ELF-1 (cell line): ENCODE measurements at regions not wholly inside any gene's neighbourhood (a gene's known extent, or its start where the extent isn't known, plus 50 kb on each side); places are given as distances from the start of the nearest gene placed in this dataset.
A peak's percentile ranks its signal among the peaks of the same experiment; 100 is the strongest.
"Not testable (repeated sequence)": the region's sequence is repeated elsewhere in the genome, so short reads cannot be mapped to it uniquely, and the experiment has no call there.

Experiments used
- DNase-seq: peaks from one replicate; pipeline ENCODE4 v3.0.0-alpha.2; 2016; ENCODE audit warnings: low read depth, low spot score

GRCh38 chrX:40887476-40887875, 152.1 kb upstream of the MED14 start:
- no peak for DNase-seq

GRCh38 chrX:40891798-40892197, 156.5 kb upstream of the MED14 start:
- no peak for DNase-seq

GRCh38 chrX:40893251-40893910, 158.0 kb upstream of the MED14 start:
- DNase-seq = no peak

GRCh38 chrX:40895246-40895645, 159.9 kb upstream of the MED14 start:
- DNase-seq = no peak

GRCh38 chrX:40897718-40898270, 162.5 kb upstream of the MED14 start:
- peak; percentile 30 for DNase-seq

GRCh38 chrX:40904739-40905138, 169.4 kb upstream of the MED14 start:
- not testable (repeated sequence) for DNase-seq

GRCh38 chrX:40908026-40908425, 172.7 kb upstream of the MED14 start:
- no peak for DNase-seq

- DNase-seq = no peak
Observed at GRCh38 chrX:40908857-40909475, 173.6 kb upstream of the MED14 start.

GRCh38 chrX:40912166-40912565, 173.1 kb upstream of the USP9X start:
- no peak for DNase-seq

GRCh38 chrX:40912576-40912975, 172.7 kb upstream of the USP9X start:
- peak; percentile 56 for DNase-seq

- no peak for DNase-seq
Observed at GRCh38 chrX:40920351-40920750, 164.9 kb upstream of the USP9X start.

- DNase-seq = peak; percentile 89
Observed at GRCh38 chrX:40922307-40922706, 162.9 kb upstream of the USP9X start.

GRCh38 chrX:40926739-40927427, 158.4 kb upstream of the USP9X start:
- not testable (repeated sequence) for DNase-seq

- DNase-seq = no peak
Observed at GRCh38 chrX:40928076-40928475, 157.2 kb upstream of the USP9X start.

- DNase-seq = no peak
Observed at GRCh38 chrX:40931921-40932320, 153.3 kb upstream of the USP9X start.

GRCh38 chrX:40933132-40933705, 152.0 kb upstream of the USP9X start:
- DNase-seq = no peak

GRCh38 chrX:40933706-40934425, 151.4 kb upstream of the USP9X start:
- peak; percentile 44 for DNase-seq

- DNase-seq = no peak
Observed at GRCh38 chrX:40936827-40937226, 148.4 kb upstream of the USP9X start.

GRCh38 chrX:40938423-40938822, 146.8 kb upstream of the USP9X start:
- no peak for DNase-seq

- no peak for DNase-seq
Observed at GRCh38 chrX:40943093-40943641, 142.1 kb upstream of the USP9X start.

GRCh38 chrX:40945361-40945713, 139.9 kb upstream of the USP9X start:
- DNase-seq = no peak
